Body of pancreas (tissue), 4 donors: ENCODE measurements at regions not wholly inside any gene's neighbourhood (a gene's known extent, or its start where the extent isn't known, plus 50 kb on each side); places are given as distances from the start of the nearest gene placed in this dataset.

Experiments
- ATAC-seq: fragments of 150-250 bp; one replicate; pipeline ENCODE4 v1.9.1; 2016
- DNase-seq, 4 donors: peaks; one replicate each; pipeline ENCODE4 v3.0.0-alpha.2; 2019
- H3K27ac ChIP-seq, 4 donors: fragments of 200-600 bp; sonication (generic); 1 replicate in 3 of 4; 2 replicates in 1 of 4; pipeline versions ENCODE4 v1.5.1 to v1.6.1; 2016 to 2019; ENCODE audit warnings: mild to moderate bottlenecking in 1 of 4, mixed read lengths in 1 of 4, moderate library complexity in 1 of 4
- H3K27me3 ChIP-seq, 2 donors: fragments of 200-600 bp; sonication (generic); one replicate each; pipeline ENCODE4 v1.6.0; 2016; ENCODE audit warnings: mild to moderate bottlenecking in 1 of 2
- H3K36me3 ChIP-seq, 2 donors: fragments of 200-600 bp; sonication (generic); replicated peaks in 1 of 2; 2 replicates each; pipeline ENCODE4 v1.5.1; 2016; ENCODE audit warnings: low read depth in 2 of 2; ENCODE audit not compliant: insufficient read depth in 1 of 2
- H3K4me1 ChIP-seq: fragments of 200-600 bp; sonication (generic); one replicate; pipeline ENCODE4 v1.6.0; 2016
- H3K4me3 ChIP-seq, 2 donors: fragments of 200-600 bp; sonication (generic); 1 replicate in 1 of 2; 2 replicates in 1 of 2; pipeline ENCODE4 v1.5.1; 2016 to 2019
- H3K9me3 ChIP-seq, 3 donors: fragments of 200-600 bp; sonication (generic); 1 replicate in 2 of 3; 2 replicates in 1 of 3; pipeline ENCODE4 v1.5.1; 2016
- POLR2A ChIP-seq, 3 donors: fragments of 450-650 bp; IDR thresholded peaks; one replicate each; pipeline ENCODE4 v1.6.1; 2016; ENCODE audit warnings: antibody characterized with exemption in 3 of 3, mild to moderate bottlenecking in 2 of 3
- WGBS, 2 donors: methylation state at CpG; one replicate each; pipeline ENCODE4 v1.1.5; 2017; 5-methylcytosine and 5-hydroxymethylcytosine counted together
- intact Hi-C: fragments of 100-400 bp; cut with DNase I; formaldehyde crosslinking; loops from one replicate; pipeline ENCODE4 v1.15.1; 2023
- TF ChIP-seq, protein P1 (sequence below), 7 experiments: fragments of 450-650 bp in 4 of 7; fragments of 200-600 bp in 3 of 7; sonication (generic) in 3 of 7; IDR thresholded peaks; one replicate each; pipeline ENCODE4 v1.5.1; 2016 to 2019; ENCODE audit warnings: antibody characterized with exemption in 7 of 7

DNA sequence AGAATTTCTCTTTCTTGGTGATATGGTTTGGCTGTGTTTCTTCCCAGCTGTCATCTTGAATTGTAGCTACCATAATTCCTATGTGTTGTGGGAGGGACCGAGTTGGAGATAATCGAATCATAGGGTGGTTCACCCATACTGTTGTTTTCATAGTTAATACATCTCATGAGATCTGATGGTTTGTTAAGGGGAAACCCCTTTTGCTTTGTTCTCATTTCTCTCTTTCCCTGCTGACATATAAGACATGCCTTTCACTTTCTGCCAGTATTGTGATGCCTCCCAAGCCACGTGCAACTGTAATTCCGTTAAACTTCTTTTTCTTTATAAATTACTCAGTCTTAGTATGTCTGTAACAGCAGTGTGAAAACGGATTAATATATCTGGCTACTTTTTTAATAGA is 179.0 kb downstream of the VCY1B start:
- H3K36me3 ChIP-seq, result no peaks in the 10 kb centered on the region
- DNase-seq (no peak), ATAC-seq (no peak)
- no peaks in the 10 kb centered on the region for H3K9me3 ChIP-seq
- TF ChIP-seq POLR2A (IDR thresholded peaks at IDR 0.05), result no peak
- TF ChIP-seq, protein P1, sequence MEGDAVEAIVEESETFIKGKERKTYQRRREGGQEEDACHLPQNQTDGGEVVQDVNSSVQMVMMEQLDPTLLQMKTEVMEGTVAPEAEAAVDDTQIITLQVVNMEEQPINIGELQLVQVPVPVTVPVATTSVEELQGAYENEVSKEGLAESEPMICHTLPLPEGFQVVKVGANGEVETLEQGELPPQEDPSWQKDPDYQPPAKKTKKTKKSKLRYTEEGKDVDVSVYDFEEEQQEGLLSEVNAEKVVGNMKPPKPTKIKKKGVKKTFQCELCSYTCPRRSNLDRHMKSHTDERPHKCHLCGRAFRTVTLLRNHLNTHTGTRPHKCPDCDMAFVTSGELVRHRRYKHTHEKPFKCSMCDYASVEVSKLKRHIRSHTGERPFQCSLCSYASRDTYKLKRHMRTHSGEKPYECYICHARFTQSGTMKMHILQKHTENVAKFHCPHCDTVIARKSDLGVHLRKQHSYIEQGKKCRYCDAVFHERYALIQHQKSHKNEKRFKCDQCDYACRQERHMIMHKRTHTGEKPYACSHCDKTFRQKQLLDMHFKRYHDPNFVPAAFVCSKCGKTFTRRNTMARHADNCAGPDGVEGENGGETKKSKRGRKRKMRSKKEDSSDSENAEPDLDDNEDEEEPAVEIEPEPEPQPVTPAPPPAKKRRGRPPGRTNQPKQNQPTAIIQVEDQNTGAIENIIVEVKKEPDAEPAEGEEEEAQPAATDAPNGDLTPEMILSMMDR (IDR thresholded peaks at IDR 0.05), result no peak
- no peaks in the 10 kb centered on the region for H3K4me1 ChIP-seq
- no peaks in the 10 kb centered on the region for H3K27me3 ChIP-seq
- no peak overlapping the region for H3K4me3 ChIP-seq
- 35 to 57% methylated on average over 5 of the region's 5 CpGs for whole genome bisulfite sequencing, 2 donors
- H3K27ac ChIP-seq, result no peak overlapping the region
- intact Hi-C loops, result no loop called here

DNA sequence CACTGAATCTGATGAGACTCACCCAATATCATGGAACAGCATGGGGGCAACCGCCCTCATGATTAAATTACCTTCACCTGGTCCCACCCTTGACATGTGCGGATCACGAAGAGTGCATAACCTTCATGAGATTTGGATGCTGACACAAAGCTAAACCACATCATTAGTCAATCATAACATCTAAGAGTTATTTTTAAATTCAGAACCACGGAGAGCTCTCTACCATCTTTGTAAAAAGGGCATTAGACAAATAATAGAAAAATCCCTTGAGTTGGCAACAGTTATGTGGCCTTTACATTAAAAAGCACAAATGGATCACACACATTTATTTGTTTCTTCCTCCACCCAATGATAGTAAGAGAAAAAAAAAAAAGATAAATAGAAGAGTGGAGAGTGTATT is 182.2 kb downstream of the VCY1B start:
- Histone ChIP-seq H3K27me3 (no peaks in the 10 kb centered on the region), H3K36me3 (no peaks in the 10 kb centered on the region), H3K4me1 (no peaks in the 10 kb centered on the region), H3K4me3 (no peak overlapping the region), H3K27ac (no peak overlapping the region), H3K9me3 (no peaks in the 10 kb centered on the region)
- 59 to 68% methylated on average over 4 of the region's 4 CpGs for WGBS, 2 donors
- no peak for TF ChIP-seq POLR2A (IDR thresholded peaks at IDR 0.05)
- TF ChIP-seq, protein P1 (IDR thresholded peaks at IDR 0.05), result no peak
- no peak for ATAC-seq
- no peak for DNase-seq
- intact Hi-C loops, result no loop called here

DNA sequence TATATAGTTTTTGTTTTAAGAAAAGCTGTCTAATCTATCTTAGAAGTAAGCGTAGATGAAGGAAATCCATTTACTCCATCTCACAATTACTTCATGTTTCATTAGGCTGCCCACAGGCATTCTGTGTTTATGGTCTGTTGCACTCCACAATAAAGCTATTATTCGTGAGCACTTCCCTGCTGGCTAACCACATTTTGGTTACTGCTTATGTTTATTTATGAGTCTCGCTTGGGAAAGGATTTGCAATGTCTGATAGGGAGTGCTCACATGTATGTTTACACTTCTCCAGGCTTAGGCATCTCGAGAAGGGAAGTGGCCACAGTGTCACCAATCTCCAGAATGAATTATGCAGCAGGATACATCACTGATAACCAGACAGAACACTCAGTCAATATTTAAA is 190.9 kb downstream of the VCY1B start:
- peak in 1 of 4 donors; percentile 2 for DNase-seq
- Histone ChIP-seq H3K4me1 (no peaks in the 10 kb centered on the region), H3K9me3 (no peaks in the 10 kb centered on the region), H3K27ac (no peak overlapping the region), H3K27me3 (no peaks in the 10 kb centered on the region), H3K4me3 (no peak overlapping the region), H3K36me3 (no peaks in the 10 kb centered on the region)
- ATAC-seq, result no peak
- intact Hi-C loops, result no loop called here
- TF ChIP-seq POLR2A (IDR thresholded peaks at IDR 0.05), result no peak
- TF ChIP-seq, protein P1 (IDR thresholded peaks at IDR 0.05), result no peak
- WGBS, 2 donors, result 15 to 22% methylated on average over 4 of the region's 4 CpGs

DNA sequence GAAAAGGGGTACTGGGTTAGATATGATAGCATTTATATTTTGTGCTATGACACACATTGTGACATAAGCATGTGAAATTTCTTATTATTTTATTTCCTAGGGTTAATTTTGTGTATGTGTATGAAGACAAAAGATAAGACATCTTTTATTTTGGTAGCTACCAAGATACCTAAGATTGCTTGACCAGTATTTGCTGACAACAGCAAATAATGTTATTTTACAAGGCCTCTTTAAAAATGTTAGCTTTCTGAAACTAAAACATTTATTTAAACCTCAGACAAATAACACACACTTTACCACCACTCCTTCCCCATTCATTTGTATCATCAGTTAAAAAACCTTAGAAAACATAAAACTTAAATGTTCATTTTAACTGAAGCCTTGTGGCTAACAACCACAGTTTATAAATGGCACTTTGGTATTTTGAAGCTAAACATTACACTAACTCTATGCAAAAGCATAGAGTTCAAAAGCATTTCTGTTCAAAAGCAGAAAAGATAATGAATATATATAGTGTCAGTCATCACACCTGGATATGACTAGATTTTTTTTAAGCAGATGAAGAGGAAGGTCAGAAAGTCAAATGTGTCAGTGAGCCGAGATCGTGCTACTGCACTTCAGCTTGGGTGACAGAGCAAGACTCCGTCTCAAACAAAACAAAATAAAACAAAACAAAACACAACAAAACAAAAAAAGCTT is 193.0 kb downstream of the VCY1B start:
- Histone ChIP-seq H3K9me3 (no peaks in the 10 kb centered on the region), H3K4me3 (no peak overlapping the region), H3K4me1 (no peaks in the 10 kb centered on the region), H3K27ac (no peak overlapping the region), H3K36me3 (no peaks in the 10 kb centered on the region), H3K27me3 (no peaks in the 10 kb centered on the region)
- ATAC-seq (no peak), DNase-seq (no peak)
- intact Hi-C loops, result no loop called here
- TF ChIP-seq POLR2A (IDR thresholded peaks at IDR 0.05), result no peak
- TF ChIP-seq, protein P1 (IDR thresholded peaks at IDR 0.05), result no peak
- WGBS, 2 donors, result 33 to 49% methylated on average over 3 of the region's 3 CpGs
